Activated T-cell treated with anti-CD3 and anti-CD28 coated beads for 1 hour (primary cell): ENCODE measurements at regions not wholly inside any gene's neighbourhood (a gene's known extent, or its start where the extent isn't known, plus 50 kb on each side); places are given as distances from the start of the nearest gene placed in this dataset.
"Not testable (repeated sequence)": the region's sequence is repeated elsewhere in the genome, so short reads cannot be mapped to it uniquely, and the experiment has no call there.

Experiments used
- DNase-seq: peaks from one replicate; pipeline ENCODE4 v3.0.0-alpha.2; 2020; ENCODE audit warnings: low read depth

DNA sequence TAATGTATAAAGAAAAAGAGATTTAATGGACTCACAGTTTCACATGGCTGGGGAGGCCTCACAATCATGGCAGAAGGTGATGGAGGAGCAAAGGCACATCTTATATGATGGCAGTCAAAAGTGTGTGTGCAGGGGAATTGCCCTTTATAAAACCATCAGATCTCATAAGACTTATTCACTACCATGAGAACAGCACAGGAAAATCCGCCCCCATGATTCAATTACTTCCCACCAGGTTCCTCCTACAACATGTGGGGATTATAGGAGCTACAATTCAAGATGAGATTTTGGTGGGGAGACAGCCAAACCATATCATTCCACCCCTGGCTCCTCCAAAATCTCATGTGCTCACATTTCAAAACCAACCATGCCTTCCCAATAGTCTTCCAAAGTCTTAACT lies 82.5 kb upstream of the ANKRD1 start:
- not testable (repeated sequence) for DNase-seq

DNA sequence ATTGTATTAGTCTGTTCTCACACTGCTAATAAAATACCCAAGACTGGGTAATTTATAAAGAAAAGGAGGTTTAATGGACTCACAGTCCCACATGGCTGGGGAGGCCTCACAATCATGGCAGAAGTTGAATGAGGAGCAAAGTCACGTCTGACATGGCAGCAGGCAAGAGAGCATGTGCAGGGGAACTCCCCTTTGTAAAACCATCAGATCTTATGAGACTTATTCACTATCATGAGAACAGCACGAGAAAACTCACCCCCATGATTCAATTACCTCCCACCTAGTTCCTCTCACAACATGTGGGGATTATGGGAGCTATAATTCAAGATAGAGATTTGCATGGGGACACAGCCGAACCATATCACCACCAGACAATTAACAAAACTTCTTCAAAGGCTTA lies 84.4 kb upstream of the ANKRD1 start:
- DNase-seq, result not testable (repeated sequence)

DNA sequence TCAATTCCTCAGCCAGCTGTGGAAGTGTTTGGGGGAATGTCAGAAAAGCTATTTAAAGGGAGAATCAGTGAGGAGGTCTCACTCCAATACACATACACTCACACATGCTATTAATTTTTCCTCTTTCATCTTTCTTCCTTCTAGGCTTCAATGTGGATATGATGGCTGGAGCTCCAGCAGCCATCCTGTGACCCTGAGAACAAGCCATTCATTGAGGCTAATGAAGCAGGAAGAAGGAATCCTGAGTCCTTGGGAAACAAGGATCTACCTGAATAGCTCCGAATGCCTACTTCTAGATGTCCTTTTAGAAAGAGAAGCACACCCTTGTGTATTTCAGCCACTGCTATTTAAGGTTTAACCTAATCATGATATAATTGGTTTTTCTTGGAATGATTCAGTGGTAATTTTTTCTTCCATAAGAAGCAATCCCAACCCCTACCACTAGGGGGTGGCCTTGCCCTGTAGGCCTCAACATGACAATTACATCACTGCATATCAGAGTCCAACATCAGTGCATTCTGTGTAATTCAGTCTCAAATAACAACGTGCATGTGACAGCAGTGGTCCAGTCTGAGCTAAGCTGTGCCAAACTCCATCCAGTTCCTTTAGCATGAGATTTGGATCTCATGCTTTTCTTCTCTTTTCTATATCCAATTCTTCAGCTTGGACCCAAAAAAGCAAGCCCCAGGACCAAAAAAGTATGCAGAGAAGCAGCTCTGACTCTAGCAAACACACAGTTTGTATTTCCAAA lies 85.3 kb upstream of the ANKRD1 start:
- DNase-seq, result peak; percentile 58

DNA sequence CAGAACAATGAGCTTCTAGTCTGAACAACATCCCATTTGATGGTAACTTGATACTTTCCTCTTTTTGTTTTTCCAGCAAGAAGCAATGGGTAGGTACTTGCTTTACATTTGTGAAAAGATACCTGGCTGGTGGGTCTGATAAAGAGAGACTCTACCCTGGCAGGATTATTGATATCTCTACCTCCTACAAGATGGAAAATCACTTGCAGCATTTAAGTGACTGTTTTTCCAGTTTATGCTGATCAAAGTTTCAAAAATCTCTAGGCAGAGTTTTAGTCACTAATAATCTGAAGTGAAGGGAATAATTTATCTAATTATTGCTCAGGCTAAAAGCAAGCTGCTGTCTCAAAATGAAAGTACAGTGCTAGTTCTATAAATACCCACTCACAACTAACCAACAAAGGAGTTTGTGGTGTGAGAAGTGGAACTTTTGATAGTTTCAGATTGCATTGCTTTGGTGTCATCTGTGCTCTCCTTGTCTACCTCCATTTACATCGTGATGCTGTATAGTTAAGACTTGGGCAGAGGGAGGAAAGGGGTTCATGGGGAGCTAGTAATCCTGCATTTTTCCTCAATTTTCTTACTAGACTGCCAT lies 86.0 kb upstream of the ANKRD1 start:
- DNase-seq, result no peak

DNA sequence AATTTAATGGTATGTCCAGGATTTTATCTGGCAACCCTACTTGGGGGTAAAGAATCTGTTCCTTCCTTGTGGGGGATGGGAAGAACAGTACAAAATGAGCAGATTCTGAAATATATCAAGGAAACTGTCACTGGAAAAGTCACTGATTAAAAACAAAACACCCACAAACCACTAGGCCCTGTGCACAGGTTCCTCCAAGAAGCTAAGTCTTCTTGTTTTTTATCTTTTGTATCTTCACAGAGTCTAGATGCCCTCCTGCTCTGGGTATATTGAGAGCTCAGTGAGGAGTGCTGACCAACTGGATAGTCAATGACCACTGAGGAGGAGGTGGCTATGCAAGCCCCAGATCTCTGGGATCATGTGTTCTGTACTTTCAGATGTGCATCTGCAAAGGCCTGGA lies 86.8 kb upstream of the ANKRD1 start:
- no peak for DNase-seq

DNA sequence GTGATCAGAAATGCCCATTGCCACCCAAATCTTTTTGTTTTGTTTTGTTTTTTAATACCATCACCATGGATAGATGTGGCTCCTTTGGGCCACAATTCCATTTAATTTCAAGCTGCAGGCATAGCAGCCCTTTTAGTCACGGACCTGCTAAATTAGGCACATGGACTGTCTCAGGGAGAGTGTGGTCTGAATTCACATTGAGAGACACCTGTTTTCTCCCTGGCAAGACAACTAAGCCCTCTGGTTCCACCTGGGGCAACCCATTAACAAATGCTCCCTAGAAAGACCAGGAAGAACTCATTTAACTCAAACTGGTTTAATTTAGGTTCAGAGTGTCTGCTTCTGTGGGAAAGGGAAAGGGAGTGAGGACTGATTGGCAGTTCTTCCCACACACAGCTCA lies 88.2 kb upstream of the ANKRD1 start:
- no peak for DNase-seq

DNA sequence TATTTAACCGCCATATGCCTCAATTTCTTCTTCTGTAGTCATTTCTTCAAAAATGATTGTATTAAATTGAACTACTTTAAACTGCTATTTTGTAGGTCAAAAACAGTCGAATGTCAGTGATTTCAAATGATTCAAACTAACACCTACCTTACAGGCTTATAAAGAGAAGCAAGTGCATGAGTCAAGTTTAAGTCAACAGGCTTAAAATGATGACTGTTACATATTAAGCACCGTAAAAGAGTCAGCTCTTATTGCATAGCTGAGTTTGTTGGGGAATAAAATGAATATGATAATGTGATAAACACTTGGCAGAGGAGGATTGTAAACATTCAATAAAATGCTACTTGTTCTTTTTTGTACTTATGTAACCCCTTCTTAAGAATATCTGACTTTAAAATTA lies 90.1 kb upstream of the ANKRD1 start:
- no peak for DNase-seq

DNA sequence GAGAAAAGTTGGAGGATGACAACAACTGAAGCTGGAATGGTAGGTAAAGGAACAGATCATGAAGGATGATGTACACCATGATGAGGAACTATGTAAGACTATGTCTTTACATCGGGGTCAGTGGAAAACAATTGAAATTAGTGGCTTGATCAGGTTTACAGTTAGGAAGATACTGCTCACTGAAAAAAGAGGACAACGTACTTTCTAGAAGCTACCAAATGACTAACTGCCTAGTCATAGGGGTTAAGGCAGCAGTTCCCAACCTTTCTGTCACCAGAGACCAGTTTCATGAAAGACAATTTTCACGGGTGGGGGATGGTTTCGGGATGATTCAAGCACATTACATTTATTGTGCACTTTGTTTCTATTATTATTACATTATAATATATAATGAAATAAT lies 91.6 kb upstream of the ANKRD1 start:
- no peak for DNase-seq

DNA sequence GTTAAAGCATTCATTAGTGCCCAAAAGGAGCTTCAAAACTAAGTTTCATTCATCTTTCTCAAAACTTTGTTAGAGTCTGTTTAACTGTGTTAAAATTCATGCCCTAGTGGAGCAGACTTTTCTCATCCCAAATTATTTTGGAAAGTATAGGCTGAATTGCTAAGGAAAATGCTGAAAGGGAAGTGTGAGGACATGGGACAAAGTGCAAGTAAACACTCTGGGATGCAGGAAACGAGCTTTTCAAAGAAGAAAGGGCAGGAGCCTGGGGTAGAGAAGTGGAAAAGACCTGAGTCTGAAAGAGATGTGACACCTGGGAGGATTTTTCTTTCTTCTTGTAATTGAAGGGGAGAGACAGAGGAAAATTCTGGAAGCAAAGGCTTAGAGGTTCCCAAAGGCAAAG lies 93.1 kb upstream of the ANKRD1 start:
- no peak for DNase-seq

DNA sequence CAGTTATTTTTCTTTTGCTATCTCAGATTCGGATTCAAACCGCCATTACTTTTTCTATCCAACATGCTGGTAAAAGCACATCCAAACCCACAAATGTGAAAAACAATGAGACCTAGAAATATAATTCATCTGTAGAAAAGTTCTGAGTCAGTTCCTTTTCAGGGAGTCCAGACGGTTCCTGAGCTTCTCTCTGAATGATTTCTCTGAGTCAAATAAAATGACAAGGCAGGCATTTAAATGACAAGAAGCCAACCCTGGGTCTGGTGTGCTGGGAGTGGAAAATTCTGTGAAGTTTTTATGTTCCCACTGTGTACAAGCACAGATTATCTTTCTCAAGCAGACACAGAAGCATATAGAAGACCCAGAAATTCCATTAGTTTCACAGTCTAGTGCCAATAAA lies 96.3 kb upstream of the ANKRD1 start:
- no peak for DNase-seq

DNA sequence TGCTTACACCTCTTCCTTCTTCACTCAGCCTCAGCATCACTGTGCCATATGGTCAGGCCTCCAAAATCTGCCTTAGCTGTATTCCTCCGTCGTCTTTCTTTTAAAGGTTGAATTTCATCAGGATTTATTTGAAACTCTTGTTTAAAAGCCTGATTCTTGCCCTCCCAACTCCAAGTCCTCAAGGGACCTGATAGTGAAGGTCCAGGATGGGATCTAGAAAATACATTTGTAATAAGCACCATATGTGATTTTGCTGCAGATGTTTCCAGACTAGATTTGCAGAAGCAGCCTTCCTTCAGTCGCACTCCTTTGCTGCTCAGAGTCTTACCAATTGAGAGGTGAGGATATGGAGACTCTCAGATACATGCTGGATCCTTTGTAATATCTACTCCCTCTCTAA lies 101.0 kb upstream of the ANKRD1 start:
- DNase-seq, result no peak

DNA sequence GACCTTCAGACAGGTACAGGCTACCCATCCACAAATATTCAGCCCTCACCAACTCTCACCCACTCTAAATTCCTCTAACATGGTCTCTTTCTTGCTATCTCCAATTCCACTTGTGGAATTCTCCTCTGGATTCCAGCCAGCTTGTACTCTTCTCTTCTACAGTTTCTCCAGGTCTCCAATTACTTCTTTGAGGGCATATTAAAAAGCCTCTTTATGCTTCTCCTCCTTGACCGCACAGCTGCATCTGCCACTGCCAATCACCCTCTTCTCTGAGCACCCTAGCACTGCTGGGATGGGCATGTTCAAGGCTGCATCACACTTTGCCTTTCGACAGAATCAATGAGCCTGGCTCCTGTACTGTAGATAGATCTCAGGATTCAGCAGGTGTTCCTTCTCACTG lies 101.5 kb upstream of the ANKRD1 start:
- DNase-seq, result no peak

DNA sequence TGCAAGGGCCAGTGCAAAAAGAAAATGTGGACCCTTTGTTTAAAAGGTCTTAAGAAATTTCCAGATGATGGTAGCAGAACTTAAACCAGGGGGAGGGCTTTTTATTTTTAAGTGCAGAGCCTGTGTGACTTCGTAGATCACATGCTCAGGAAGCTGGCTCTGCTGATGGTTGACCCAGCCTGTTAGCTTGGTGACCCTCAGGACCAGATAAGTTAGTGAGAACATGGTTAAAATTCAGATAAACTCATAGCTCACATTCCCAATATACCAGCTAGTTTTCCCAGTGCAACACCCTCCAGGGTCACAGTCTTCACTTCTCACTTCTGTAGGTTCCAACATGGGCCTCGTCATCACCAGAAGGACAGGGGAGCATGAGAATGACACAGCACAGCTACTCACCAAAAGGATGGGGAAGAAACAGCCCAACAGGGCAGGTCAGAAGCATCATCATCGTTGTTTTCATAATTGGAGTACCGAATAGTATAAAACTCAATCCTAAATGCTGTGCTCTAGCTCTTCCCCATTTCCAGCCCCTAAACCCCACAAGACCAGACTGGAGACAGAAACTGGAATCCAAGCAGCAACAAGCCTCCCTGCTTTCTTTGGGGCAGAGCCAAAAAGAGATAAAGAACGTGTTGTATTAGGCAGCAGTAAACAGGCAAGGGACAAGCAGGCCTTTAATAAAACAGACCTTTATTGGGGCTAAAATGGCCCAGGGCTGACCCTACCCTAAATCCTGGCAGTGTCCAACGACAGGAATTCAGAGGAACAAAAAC lies 102.2 kb upstream of the ANKRD1 start:
- DNase-seq, result no peak

DNA sequence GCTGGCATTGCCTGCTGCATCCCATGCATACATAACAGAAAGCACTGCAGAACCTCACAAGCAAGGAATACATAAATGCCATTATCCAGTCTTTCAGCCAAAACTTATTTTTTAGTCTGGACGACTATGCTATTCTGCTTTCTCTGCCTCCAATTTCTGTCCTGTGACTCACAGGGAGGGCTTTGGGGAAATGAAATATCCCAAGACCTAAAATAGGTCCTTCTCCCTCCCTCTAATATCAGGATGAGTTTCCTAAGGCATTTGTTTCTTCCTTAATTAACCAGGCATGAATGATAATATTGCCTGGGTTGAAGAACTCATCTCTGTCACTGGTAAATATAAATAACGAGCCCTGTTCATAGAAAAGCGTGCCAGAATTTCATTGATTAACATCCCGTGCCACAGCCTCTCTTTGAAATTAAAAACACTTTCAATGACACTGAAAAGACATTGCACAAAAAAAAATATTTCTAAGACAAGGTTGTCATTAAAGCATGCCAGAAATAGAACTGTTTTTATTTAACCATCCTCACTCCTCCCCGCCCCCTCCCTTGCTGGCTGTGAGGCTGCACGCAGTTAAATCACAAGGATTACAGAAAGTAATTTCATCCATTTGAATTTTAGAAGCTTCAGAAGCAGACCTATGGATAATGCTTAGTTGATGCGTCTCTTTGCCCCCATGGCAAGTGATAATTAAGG lies 103.0 kb upstream of the ANKRD1 start:
- no peak for DNase-seq

DNA sequence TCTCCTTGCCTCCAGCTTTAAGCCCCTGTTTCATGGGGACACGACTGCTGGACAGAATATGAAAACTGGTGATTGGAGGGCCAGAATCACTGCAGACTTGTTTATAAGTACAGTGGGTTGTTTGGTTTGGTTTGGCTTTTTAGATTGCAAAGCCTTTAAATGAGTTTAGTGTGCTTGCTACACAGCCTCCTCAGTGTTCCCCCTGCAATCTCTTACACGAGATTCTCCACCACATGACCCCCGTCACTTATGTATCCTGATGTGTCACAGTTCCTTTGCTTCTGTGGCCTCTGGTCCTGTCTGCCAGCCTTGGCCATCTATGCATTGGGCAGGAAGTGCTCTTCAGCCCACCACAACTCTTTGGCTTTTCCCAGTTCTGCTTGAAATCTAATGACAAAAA lies 103.7 kb upstream of the ANKRD1 start:
- no peak for DNase-seq

DNA sequence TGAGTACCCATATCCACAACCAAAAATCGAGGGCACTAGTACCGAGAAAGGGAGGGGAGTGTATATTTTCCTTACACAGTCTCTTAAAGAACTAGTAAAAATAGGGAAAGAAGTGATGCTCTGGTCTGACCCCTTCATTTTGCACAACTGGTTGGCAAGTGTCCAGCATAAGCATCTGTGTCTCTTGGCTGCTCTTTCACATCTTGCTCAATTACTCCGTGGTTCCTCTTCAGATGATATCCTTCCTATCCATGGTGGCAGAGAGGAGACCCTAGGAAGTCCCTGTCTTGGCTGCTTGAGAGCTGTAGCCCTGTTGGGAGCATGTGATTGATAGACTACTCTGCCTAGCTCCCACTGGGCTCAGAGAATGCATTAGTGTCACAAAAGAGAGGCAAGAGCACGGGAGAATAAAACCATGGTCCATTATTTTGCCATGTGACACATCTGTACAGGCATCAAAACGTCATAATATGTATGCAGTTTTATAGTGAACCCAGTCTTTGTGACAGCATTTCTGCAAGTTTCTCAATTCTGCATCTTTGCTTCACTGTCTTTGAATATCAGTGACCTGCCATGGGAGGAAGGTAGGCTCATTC lies 111.8 kb upstream of the ANKRD1 start:
- DNase-seq, result no peak

DNA sequence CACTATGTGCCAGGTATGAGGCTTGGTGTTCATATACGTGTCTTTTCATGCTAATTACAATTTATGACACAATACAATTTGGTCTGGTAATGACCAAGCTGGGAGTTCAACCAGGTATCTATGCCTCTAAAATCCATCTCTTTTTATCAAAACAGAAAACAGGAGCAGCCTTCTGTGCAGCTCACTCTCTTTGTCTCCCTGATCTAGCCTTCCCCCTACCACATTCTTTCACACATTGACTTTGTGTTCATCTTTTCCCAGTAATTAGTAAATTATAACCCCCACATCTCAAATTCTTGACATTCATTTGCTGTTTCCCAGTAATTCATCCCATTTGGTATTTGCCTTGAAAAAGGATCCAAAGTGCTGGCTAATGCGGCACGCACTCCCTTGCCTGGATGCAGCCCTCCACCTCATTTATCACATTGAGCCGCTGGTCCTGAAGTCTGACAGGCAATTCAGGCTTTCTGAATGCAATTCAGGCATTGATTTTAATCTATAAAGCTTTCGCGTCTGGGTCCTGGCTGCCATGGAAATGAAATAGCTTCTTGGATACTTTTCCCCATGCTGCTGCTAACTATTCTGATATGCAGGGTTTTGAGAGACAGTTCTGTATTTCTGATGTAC lies 112.5 kb upstream of the ANKRD1 start:
- no peak for DNase-seq

DNA sequence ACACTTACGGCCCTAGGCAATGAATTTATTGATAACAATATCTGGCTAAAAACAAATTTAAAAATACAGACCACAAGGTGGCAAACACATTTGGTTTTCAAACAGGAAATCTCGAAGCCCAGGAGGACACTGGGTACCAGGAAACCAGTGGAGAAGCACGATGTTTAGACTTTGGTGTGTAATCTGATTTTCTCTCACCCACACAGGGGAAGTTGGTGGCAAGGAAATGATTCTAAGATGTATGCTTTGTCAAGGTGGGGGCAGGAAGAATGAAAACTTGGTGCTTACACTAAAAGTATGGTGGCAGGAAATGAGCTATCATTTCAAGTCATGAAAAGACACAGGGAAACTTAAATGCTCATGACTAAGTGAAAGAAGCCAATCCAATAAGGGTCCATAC lies 113.2 kb upstream of the ANKRD1 start:
- DNase-seq, result no peak

DNA sequence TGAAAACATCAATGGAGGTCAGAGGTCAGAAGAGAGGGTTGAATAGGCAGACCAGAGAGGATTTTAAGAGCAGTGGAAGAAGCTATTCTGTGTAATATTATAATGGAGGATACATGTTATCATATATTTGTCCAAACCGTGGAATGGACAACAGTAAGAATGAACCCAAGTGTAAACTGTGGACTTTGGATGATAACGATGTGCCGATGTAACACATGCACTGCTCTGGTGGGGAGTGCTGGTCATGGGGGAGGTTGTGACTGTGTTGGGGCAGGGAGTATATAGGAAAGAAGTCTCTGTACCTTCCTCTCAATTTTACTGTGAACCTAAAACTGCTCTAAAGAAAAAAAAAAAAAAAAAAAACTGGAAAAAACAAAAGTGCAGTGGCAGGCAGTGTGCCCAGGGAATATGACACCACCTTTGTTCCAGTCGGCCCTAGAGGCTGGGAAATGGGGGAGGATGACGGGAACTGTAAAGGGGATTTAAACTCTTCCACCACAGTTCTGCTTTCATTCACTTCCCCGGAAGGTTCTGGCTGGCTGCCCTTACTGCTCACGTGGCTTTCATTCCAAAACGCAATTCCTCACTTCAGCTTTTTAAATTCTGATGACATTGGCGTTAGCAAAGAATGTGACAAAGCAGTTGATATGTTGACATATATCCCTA lies 113.7 kb upstream of the ANKRD1 start:
- no peak for DNase-seq

DNA sequence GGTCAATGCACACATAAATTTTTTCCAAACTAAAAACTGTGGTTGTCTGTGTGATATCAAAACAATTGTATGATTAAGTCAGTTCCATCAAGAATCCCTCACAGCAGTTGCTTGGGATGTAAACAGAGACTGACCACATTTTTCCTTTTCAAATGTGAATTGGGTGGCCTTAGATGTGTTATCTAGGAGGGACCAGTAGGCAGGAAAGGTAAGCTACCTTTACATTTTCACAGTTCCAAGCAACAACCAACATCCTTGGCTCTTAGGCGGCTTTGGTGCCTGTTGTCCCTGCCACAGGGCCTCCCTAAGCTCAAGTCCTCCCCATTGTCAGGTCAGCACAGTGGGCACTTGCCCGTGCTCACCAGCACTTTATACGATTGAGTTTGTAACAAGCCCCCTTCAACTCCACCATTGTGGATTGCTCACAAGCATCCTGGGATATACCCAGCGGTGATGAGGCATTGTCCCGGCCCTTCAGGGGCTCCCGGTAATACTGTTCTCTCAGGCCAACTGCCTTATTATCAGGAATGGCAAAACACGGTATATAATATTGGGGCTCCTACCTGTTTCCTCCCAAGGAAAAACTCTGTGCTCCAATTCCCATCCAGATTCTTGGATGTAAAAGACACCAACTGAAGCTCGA lies 114.9 kb upstream of the ANKRD1 start:
- DNase-seq, result no peak
